ENCODE measurements at regions not wholly inside any gene's neighbourhood (a gene's known extent, or its start where the extent isn't known, plus 50 kb on each side); places are given as distances from the start of the nearest gene placed in this dataset.

- TF ChIP-seq RREB1 (CRISPR knock-in tag; IDR thresholded peaks at IDR 0.05) (0 out of 2 replicates have a peak, but pooled peaks have one; percentile 12), DPF2 (IDR thresholded peaks at IDR 0.05) (peak; percentile 93), STAT5A (IDR thresholded peaks at IDR 0.05; ENCODE audit: borderline replicate concordance, low read length) (peak; percentile 54; the same call in 1 of the 2 replicates), PHB (CRISPR knock-in tag; IDR thresholded peaks at IDR 0.05) (no peak), E2F8 (IDR thresholded peaks at IDR 0.05; ENCODE audit: low read depth, partially characterized antibody) (no peak), SMARCA5 (IDR thresholded peaks at IDR 0.05) (peak; percentile 33; the same call in 1 of the 2 replicates), ATF1 (CRISPR knock-in tag; IDR thresholded peaks at IDR 0.05) (no peak), ATF1 (tag; IDR thresholded peaks at IDR 0.05) (no peak), ZNF589 (CRISPR knock-in tag; IDR thresholded peaks at IDR 0.05; ENCODE audit: low read depth) (no peak), HNRNPUL1 (IDR thresholded peaks at IDR 0.05; ENCODE audit: low read length) (no peak), CCNT2 (IDR thresholded peaks at IDR 0.05; ENCODE audit: borderline replicate concordance, extremely low read depth, insufficient read length, low read depth, low read length) (peak; percentile 30)
- TF ChIP-seq, protein P1, sequence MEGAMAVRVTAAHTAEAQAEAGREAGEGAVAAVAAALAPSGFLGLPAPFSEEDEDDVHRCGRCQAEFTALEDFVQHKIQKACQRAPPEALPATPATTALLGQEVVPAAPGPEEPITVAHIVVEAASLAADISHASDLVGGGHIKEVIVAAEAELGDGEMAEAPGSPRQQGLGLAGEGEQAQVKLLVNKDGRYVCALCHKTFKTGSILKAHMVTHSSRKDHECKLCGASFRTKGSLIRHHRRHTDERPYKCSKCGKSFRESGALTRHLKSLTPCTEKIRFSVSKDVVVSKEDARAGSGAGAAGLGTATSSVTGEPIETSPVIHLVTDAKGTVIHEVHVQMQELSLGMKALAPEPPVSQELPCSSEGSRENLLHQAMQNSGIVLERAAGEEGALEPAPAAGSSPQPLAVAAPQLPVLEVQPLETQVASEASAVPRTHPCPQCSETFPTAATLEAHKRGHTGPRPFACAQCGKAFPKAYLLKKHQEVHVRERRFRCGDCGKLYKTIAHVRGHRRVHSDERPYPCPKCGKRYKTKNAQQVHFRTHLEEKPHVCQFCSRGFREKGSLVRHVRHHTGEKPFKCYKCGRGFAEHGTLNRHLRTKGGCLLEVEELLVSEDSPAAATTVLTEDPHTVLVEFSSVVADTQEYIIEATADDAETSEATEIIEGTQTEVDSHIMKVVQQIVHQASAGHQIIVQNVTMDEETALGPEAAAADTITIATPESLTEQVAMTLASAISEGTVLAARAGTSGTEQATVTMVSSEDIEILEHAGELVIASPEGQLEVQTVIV (CRISPR knock-in tag; IDR thresholded peaks at IDR 0.05; ENCODE audit: borderline replicate concordance): no peak
These were observed 96.0 kb upstream of the TNFSF4 start (continued) for GRCh38 chr1:173302890-173303829.
